Endothelial cell of umbilical vein (primary cell): ENCODE measurements at regions not wholly inside any gene's neighbourhood (a gene's known extent, or its start where the extent isn't known, plus 50 kb on each side); places are given as distances from the start of the nearest gene placed in this dataset.

ENCODE experiments used
- BruUV-seq: library from RNA; stranded (reverse); fragments of 400-500 nt; replicated peaks from 2 replicates; lab custom pipeline; 2021; lab: Mats Ljungman, UMichigan
- CTCF ChIA-PET: fragments of 300-600, 350-600 bp; sonication (Branson Sonifier 250); formaldehyde crosslinking; loops from one replicate; lab custom pipeline; 2021; ENCODE audit warnings: antibody characterized with exemption, inconsistent platforms; lab: Charles Lee
- POLR2A ChIA-PET: fragments of 300-600, 350-600 bp; sonication (Branson Sonifier 250); formaldehyde crosslinking; loops from one replicate; lab custom pipeline; 2021; ENCODE audit warnings: antibody characterized with exemption, inconsistent platforms; lab: Charles Lee
- DNase-seq: peaks from one replicate; pipeline ENCODE4 v3.0.0-alpha.2; 2011; ENCODE audit warnings: low read depth, low spot score
- FAIRE-seq: peaks from 2 replicates; lab custom pipeline; 2011; peaks lifted over from hg19 to GRCh38; lab: Jason Lieb, UNC
- H2AFZ ChIP-seq: 2 replicates; pipeline ENCODE4 v1.6.0; 2012; ENCODE audit warnings: low read depth, low read length, control low read depth, inconsistent platforms
- H3K27ac ChIP-seq: 2 replicates; pipeline ENCODE4 v1.5.1; 2011; ENCODE audit warnings: low read depth, mild to moderate bottlenecking, control low read depth, low read length, moderate library complexity; ENCODE audit not compliant: insufficient read depth
- H3K27me3 ChIP-seq, 2 experiments: 2 replicates each; pipeline versions ENCODE4 v1.6.0 to v1.6.1; 2011; ENCODE audit warnings: low read length in 2 of 2, mixed read lengths in 1 of 2; ENCODE audit not compliant: control insufficient read depth in 2 of 2, insufficient read depth in 2 of 2
- H3K36me3 ChIP-seq, 2 experiments: 2 replicates in 1 of 2; 3 replicates in 1 of 2; pipeline ENCODE4 v1.5.1; 2011; ENCODE audit warnings: low read length in 2 of 2, mild to moderate bottlenecking in 1 of 2, moderate library complexity in 1 of 2; ENCODE audit not compliant: control insufficient read depth in 2 of 2, insufficient read depth in 2 of 2; ENCODE audit errors: extremely low read depth in 1 of 2
- H3K4me1 ChIP-seq: 3 replicates; pipeline ENCODE4 v1.5.1; 2011; ENCODE audit warnings: mild to moderate bottlenecking, low read length; ENCODE audit not compliant: control insufficient read depth, insufficient read depth; ENCODE audit errors: extremely low read depth
- H3K4me2 ChIP-seq: 2 replicates; pipeline ENCODE4 v1.6.1; 2011; ENCODE audit warnings: low read length, control low read depth, mixed read lengths; ENCODE audit not compliant: insufficient read depth
- H3K4me3 ChIP-seq, 3 experiments: fragments of 200-600 bp in 1 of 3; sonication (generic), shearing (Covaris generic) in 1 of 3; replicated peaks in 1 of 3; 2 replicates each; pipeline ENCODE4 v1.5.1; 2011 to 2016; ENCODE audit warnings: control low read depth in 3 of 3, low read length in 3 of 3, mild to moderate bottlenecking in 2 of 3, inconsistent platforms in 1 of 3, low read depth in 1 of 3, moderate library complexity in 1 of 3; ENCODE audit not compliant: insufficient read depth in 1 of 3
- H3K79me2 ChIP-seq: 2 replicates; pipeline ENCODE4 v1.6.0; 2012; ENCODE audit warnings: low read length, inconsistent platforms; ENCODE audit not compliant: control insufficient read depth, insufficient read depth
- H3K9ac ChIP-seq: replicated peaks from 2 replicates; pipeline ENCODE3; 2011; ENCODE audit warnings: low read length, control low read depth; ENCODE audit not compliant: insufficient read depth; ENCODE audit errors: extremely low read depth
- H3K9me1 ChIP-seq: replicated peaks from 3 replicates; pipeline ENCODE4 v1.6.0; 2011; ENCODE audit warnings: mild to moderate bottlenecking, low read length; ENCODE audit not compliant: control insufficient read depth, insufficient read depth; ENCODE audit errors: extremely low read depth
- H3K9me3 ChIP-seq: replicated peaks from 2 replicates; pipeline ENCODE4 v1.5.1; 2012; ENCODE audit warnings: low read length, inconsistent platforms; ENCODE audit not compliant: control insufficient read depth, insufficient read depth
- H4K20me1 ChIP-seq: replicated peaks from 2 replicates; pipeline ENCODE3; 2011; ENCODE audit warnings: mild to moderate bottlenecking, low read length; ENCODE audit not compliant: control insufficient read depth, insufficient read depth; ENCODE audit errors: extremely low read depth
- CTCF ChIP-seq, 2 donors: IDR thresholded peaks; 1 replicate in 1 of 2; 2 replicates in 1 of 2; pipeline ENCODE4 v1.5.1; 2011; ENCODE audit warnings: low read length in 2 of 2, mild to moderate bottlenecking in 2 of 2, moderate library complexity in 2 of 2, control low read depth in 1 of 2, inconsistent platforms in 1 of 2, low read depth in 1 of 2; ENCODE audit not compliant: insufficient read depth in 1 of 2; ENCODE audit errors: extremely low read depth in 1 of 2
- EZH2 ChIP-seq: IDR thresholded peaks from 2 replicates; pipeline ENCODE4 v1.6.1; 2012; ENCODE audit warnings: borderline replicate concordance, low read depth, mild to moderate bottlenecking, moderate library complexity, low read length, inconsistent platforms; ENCODE audit not compliant: severe bottlenecking
- FOS ChIP-seq: IDR thresholded peaks from 2 replicates; pipeline ENCODE4 v1.6.1; 2011; ENCODE audit warnings: mild to moderate bottlenecking, low read length, moderate library complexity, borderline replicate concordance; ENCODE audit not compliant: insufficient read depth
- GATA2 ChIP-seq: IDR thresholded peaks from 2 replicates; pipeline ENCODE4 v1.7.0; 2011; ENCODE audit warnings: low read depth, mild to moderate bottlenecking, moderate library complexity, mixed read lengths, low read length; ENCODE audit not compliant: insufficient read length, insufficient read depth
- JUN ChIP-seq: IDR thresholded peaks from 2 replicates; pipeline ENCODE4 v1.6.1; 2011; ENCODE audit warnings: borderline replicate concordance, low read depth; ENCODE audit not compliant: insufficient read length, insufficient read depth
- MAX ChIP-seq: IDR thresholded peaks from 2 replicates; pipeline ENCODE4 v1.6.1; 2011; ENCODE audit not compliant: insufficient read depth, insufficient read length
- MYC ChIP-seq: IDR thresholded peaks from one replicate; pipeline ENCODE4 v1.6.1; 2011; ENCODE audit warnings: mild to moderate bottlenecking, low read depth, low read length
- POLR2A ChIP-seq: IDR thresholded peaks from 2 replicates; pipeline ENCODE4 v1.6.1; 2012; ENCODE audit warnings: low read depth, mild to moderate bottlenecking, control low read depth, low read length
- POLR2AphosphoS5 ChIP-seq: IDR thresholded peaks from 2 replicates; pipeline ENCODE4 v1.6.1; 2012; ENCODE audit warnings: low read depth, mild to moderate bottlenecking, control low read depth, low read length, moderate library complexity; ENCODE audit not compliant: insufficient read depth
- dilution Hi-C: fragments of 300-500 bp; cut with MboI; formaldehyde crosslinking; loops from one replicate; pipeline ENCODE4 v1.15.0; 2019; ENCODE audit warnings: low sequenced_read_pairs; ENCODE audit not compliant: extremely low pct_ligation_motif_present
- intact Hi-C: fragments of 100-400 bp; cut with micrococcal nuclease; formaldehyde crosslinking; loops from one replicate; pipeline ENCODE4 v1.10.0; 2022

GRCh38 chr6:80647156-80647555, 540.7 kb downstream of the BCKDHB start:
- DNase-seq, result no peak
- ChIA-PET CTCF (no interaction called here), POLR2A (no interaction called here)
- dilution Hi-C loops (no loop called here), intact Hi-C loops (no loop called here)
- no peaks in the 10 kb centered on the region for H3K4me1 ChIP-seq
- no peaks in the 10 kb centered on the region for H3K9me3 ChIP-seq
- no peak for FAIRE-seq
- H3K27ac ChIP-seq, result no peak overlapping the region
- no TSS peak for BruUV-seq
- H3K27me3 ChIP-seq, result no peaks in the 10 kb centered on the region
- no peaks in the 10 kb centered on the region for H3K36me3 ChIP-seq
- no peak overlapping the region for H3K9ac ChIP-seq
- no peaks in the 10 kb centered on the region for H3K79me2 ChIP-seq
- no peak overlapping the region for H3K4me3 ChIP-seq
- no peak for TF ChIP-seq MAX
- H3K9me1 ChIP-seq, result no peaks in the 10 kb centered on the region
- H4K20me1 ChIP-seq, result no peaks in the 10 kb centered on the region
- H3K4me2 ChIP-seq, result no peak overlapping the region
- H2AFZ ChIP-seq, result no peak overlapping the region

DNA sequence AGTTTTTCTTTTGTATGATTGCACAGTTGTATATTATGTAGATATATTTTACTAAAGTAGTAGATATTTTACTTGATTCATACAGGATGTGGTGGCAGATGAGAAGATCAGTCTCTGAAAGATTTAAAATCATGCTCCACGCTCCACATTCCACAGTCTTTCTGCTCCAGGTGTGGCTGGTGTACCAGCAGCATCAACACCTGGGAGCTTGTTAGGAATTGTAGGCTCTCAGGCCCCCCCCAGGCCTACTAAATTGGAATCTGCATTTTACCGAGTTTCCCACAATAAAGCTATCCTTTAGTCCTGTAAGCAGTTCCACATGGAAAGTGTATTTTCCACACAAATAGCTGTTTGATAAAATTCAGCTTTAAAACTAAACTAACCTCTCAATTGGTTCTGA, 537.4 kb downstream of the BCKDHB start:
- CTCF ChIA-PET, result interaction anchor here (0.9 to 1.0 kb wide), 2 partner anchors 9 to 38 kb away, joined by 4 read pairs; no protein-coding TSS in a partner anchor
- Histone ChIP-seq H3K79me2 (no peaks in the 10 kb centered on the region), H3K4me2 (no peak overlapping the region), H3K27me3 (no peaks in the 10 kb centered on the region), H3K27ac (no peak overlapping the region), H3K9ac (no peak overlapping the region), H2AFZ (no peak overlapping the region), H3K4me3 (no peak overlapping the region), H3K4me1 (peaks cover 9% of the 10 kb centered on the region), H3K9me1 (no peaks in the 10 kb centered on the region), H4K20me1 (no peaks in the 10 kb centered on the region), H3K9me3 (no peaks in the 10 kb centered on the region), H3K36me3 (no peaks in the 10 kb centered on the region)
- intact Hi-C loops, result no loop called here
- BruUV-seq, result no TSS peak
- TF ChIP-seq FOS (no peak), MAX (no peak), POLR2AphosphoS5 (no peak), JUN (no peak), CTCF (IDR thresholded peaks at IDR 0.05; ENCODE audit: extremely low read depth in 1 of 2, insufficient read depth in 1 of 2, low read depth in 1 of 2, low read length in 2 of 2) (no peak), GATA2 (no peak), EZH2 (no peak), MYC (no peak), POLR2A (no peak)
- DNase-seq (no peak), FAIRE-seq (no peak)
- dilution Hi-C loops, result no loop called here
- POLR2A ChIA-PET, result no interaction called here
